Panc1 (cell line): ENCODE measurements at regions not wholly inside any gene's neighbourhood (a gene's known extent, or its start where the extent isn't known, plus 50 kb on each side); places are given as distances from the start of the nearest gene placed in this dataset.
A peak's percentile ranks its signal among the peaks of the same experiment; 100 is the strongest.

Experiments
- ATAC-seq: fragments of 200-7000 bp; cut with Tn5 transposase; 2 replicates; pipeline ENCODE4 v1.9.1; 2020; ENCODE audit warnings: mild to moderate bottlenecking, moderate library complexity
- BruUV-seq: library from RNA; stranded (reverse); fragments of 400-500 nt; replicated peaks from 2 replicates; lab custom pipeline; 2021; lab: Mats Ljungman, UMichigan
- CTCF ChIA-PET: fragments of 300-600 bp; sonication (Branson Sonifier 250); formaldehyde crosslinking; loops from one replicate; lab custom pipeline; 2022; ENCODE audit warnings: antibody characterized with exemption; lab: Charles Lee
- POLR2A ChIA-PET: fragments of 300-600 bp; sonication (Branson Sonifier 250); formaldehyde crosslinking; loops from one replicate; lab custom pipeline; 2022; ENCODE audit warnings: antibody characterized with exemption; lab: Charles Lee
- DNase-seq: peaks from one replicate; pipeline ENCODE4 v3.0.0-alpha.2; 2010; ENCODE audit warnings: low read depth, low spot score
- H3K27ac ChIP-seq: 2 replicates; pipeline ENCODE4 v1.5.1; 2011; ENCODE audit warnings: mild to moderate bottlenecking, low read length, inconsistent platforms
- H3K27me3 ChIP-seq: fragments of 200-500 bp; sonication (Bioruptor generic); 2 replicates; pipeline ENCODE4 v1.6.0; 2014; ENCODE audit warnings: low read length, inconsistent platforms; ENCODE audit not compliant: control insufficient read depth, insufficient read depth
- H3K36me3 ChIP-seq: fragments of 200-500 bp; sonication (Bioruptor generic); 2 replicates; pipeline ENCODE4 v1.5.1; 2014; ENCODE audit warnings: inconsistent platforms, mild to moderate bottlenecking, low read length, moderate library complexity; ENCODE audit not compliant: control insufficient read depth, insufficient read depth
- H3K4me1 ChIP-seq: 2 replicates; pipeline ENCODE4 v1.5.1; 2011; ENCODE audit warnings: inconsistent platforms, mild to moderate bottlenecking, low read length, moderate library complexity; ENCODE audit not compliant: control insufficient read depth, insufficient read depth
- H3K4me3 ChIP-seq, 2 experiments: 2 replicates each; pipeline ENCODE4 v1.5.1; 2011 to 2012; ENCODE audit warnings: low read depth in 2 of 2, low read length in 2 of 2, mild to moderate bottlenecking in 2 of 2, inconsistent platforms in 1 of 2, moderate library complexity in 1 of 2
- H3K9me3 ChIP-seq: fragments of 200-500 bp; sonication (Bioruptor generic); 2 replicates; pipeline ENCODE4 v1.5.1; 2014; ENCODE audit warnings: low read depth, mild to moderate bottlenecking, inconsistent platforms, low read length, moderate library complexity; ENCODE audit not compliant: control insufficient read depth, insufficient read depth
- CTCF ChIP-seq: fragments of 450-650 bp; IDR thresholded peaks from 2 replicates; pipeline ENCODE4 v1.5.1; 2017; ENCODE audit warnings: mild to moderate bottlenecking
- REST ChIP-seq, 2 experiments: IDR thresholded peaks; 2 replicates each; pipeline ENCODE4 v1.6.1; 2011 to 2012; ENCODE audit warnings: low read depth in 2 of 2, control low read depth in 1 of 2, low read length in 1 of 2, mild to moderate bottlenecking in 1 of 2, moderate library complexity in 1 of 2; ENCODE audit not compliant: insufficient read depth in 1 of 2
- SIN3A ChIP-seq: IDR thresholded peaks from 2 replicates; pipeline ENCODE4 v1.6.1; 2012; ENCODE audit warnings: low read depth, mild to moderate bottlenecking, low read length, moderate library complexity, borderline replicate concordance; ENCODE audit not compliant: insufficient read depth
- TCF7L2 ChIP-seq: IDR thresholded peaks from 2 replicates; pipeline ENCODE4 v1.6.1; 2011; ENCODE audit warnings: mild to moderate bottlenecking, low read depth, low read length, inconsistent platforms
- in situ Hi-C: cut with HindIII; loops from 2 replicates; pipeline ENCODE4 v1.10.0; 2016; ENCODE audit warnings: low sequenced_read_pairs, low pct_unique_long_range_greater_than_20kb
- intact Hi-C: fragments of 100-400 bp; cut with micrococcal nuclease; formaldehyde crosslinking; loops from one replicate; pipeline ENCODE4 v1.10.0; 2022; ENCODE audit not compliant: unreplicated experiment

GRCh38 chr9:22813529-22813928 lies 366.9 kb downstream of the DMRTA1 start:
- ATAC-seq: no peak
- POLR2A ChIA-PET: no interaction called here

GRCh38 chr9:22815246-22815645 lies 368.6 kb downstream of the DMRTA1 start:
- CTCF ChIA-PET: no interaction called here
- no TSS peak for BruUV-seq
- Histone ChIP-seq H3K4me1 (no peaks in the 10 kb centered on the region), H3K27ac (no peak overlapping the region), H3K36me3 (no peaks in the 10 kb centered on the region), H3K9me3 (no peaks in the 10 kb centered on the region), H3K4me3 (no peak overlapping the region), H3K27me3 (no peaks in the 10 kb centered on the region)
- ATAC-seq (no peak), DNase-seq (no peak)
- in situ Hi-C loops (no loop called here), intact Hi-C loops (no loop called here)
- TF ChIP-seq TCF7L2 (no peak), REST (IDR thresholded peaks at IDR 0.05; ENCODE audit: insufficient read depth in 1 of 2, low read depth in 2 of 2, low read length in 1 of 2) (no peak), SIN3A (no peak), CTCF (no peak)
- POLR2A ChIA-PET: no interaction called here

More at GRCh38 chr9:22813529-22813928, 366.9 kb downstream of the DMRTA1 start:
- H3K27me3 ChIP-seq: no peaks in the 10 kb centered on the region
- no peaks in the 10 kb centered on the region for H3K9me3 ChIP-seq
- H3K36me3 ChIP-seq: no peaks in the 10 kb centered on the region
- H3K4me1 ChIP-seq: no peaks in the 10 kb centered on the region
- no peak for DNase-seq
- H3K27ac ChIP-seq: no peak overlapping the region
- in situ Hi-C loops: no loop called here
- peak; percentile 14; the same call in 1 of the 2 replicates for TF ChIP-seq CTCF
- no peak for TF ChIP-seq REST (IDR thresholded peaks at IDR 0.05; ENCODE audit: insufficient read depth in 1 of 2, low read depth in 2 of 2, low read length in 1 of 2)
- BruUV-seq: no TSS peak
- intact Hi-C loops: no loop called here
- CTCF ChIA-PET: no interaction called here
- H3K4me3 ChIP-seq: no peak overlapping the region
